Mesendoderm (in vitro differentiated cells): ENCODE measurements at regions not wholly inside any gene's neighbourhood (a gene's known extent, or its start where the extent isn't known, plus 50 kb on each side); places are given as distances from the start of the nearest gene placed in this dataset.

Experiments used
- DNase-seq: peaks from one replicate; pipeline ENCODE4 v3.0.0; 2013
- H2AK5ac ChIP-seq: 2 replicates; pipeline ENCODE4 v1.6.1; 2013; ENCODE audit warnings: low read length, inconsistent platforms
- H2BK120ac ChIP-seq: 2 replicates; pipeline ENCODE4 v1.6.1; 2013; ENCODE audit warnings: low read depth, mild to moderate bottlenecking, low read length, moderate library complexity, mixed read lengths
- H2BK15ac ChIP-seq: replicated peaks from 2 replicates; pipeline ENCODE4 v1.6.1; 2013; ENCODE audit warnings: low read depth, mild to moderate bottlenecking, moderate library complexity
- H2BK5ac ChIP-seq: 2 replicates; pipeline ENCODE4 v1.6.1; 2013; ENCODE audit warnings: low read length, inconsistent platforms
- H3K18ac ChIP-seq: 2 replicates; pipeline ENCODE4 v1.6.1; 2013; ENCODE audit warnings: mild to moderate bottlenecking, low read length, mixed read lengths
- H3K23ac ChIP-seq: one replicate; pipeline ENCODE4 v1.6.1; 2013; ENCODE audit warnings: low read length
- H3K27ac ChIP-seq: 2 replicates; pipeline ENCODE4 v1.5.1; 2013; ENCODE audit warnings: low read depth, mild to moderate bottlenecking, inconsistent platforms, low read length, moderate library complexity
- H3K27me3 ChIP-seq: 2 replicates; pipeline ENCODE4 v1.6.1; 2013; ENCODE audit warnings: low read length, control low read depth, mild to moderate bottlenecking, inconsistent platforms; ENCODE audit not compliant: insufficient read depth, poor library complexity
- H3K36me3 ChIP-seq: 2 replicates; pipeline ENCODE4 v1.6.1; 2013; ENCODE audit warnings: low read length, inconsistent platforms; ENCODE audit not compliant: control insufficient read depth, insufficient read depth
- H3K4ac ChIP-seq: one replicate; pipeline ENCODE4 v1.6.1; 2013; ENCODE audit warnings: low read depth, mild to moderate bottlenecking, low read length, moderate library complexity
- H3K4me1 ChIP-seq: 2 replicates; pipeline ENCODE4 v1.6.1; 2013; ENCODE audit warnings: low read depth, low read length, inconsistent platforms; ENCODE audit not compliant: control insufficient read depth
- H3K4me2 ChIP-seq: 2 replicates; pipeline ENCODE4 v1.6.1; 2013; ENCODE audit warnings: low read length
- H3K4me3 ChIP-seq: 2 replicates; pipeline ENCODE4 v1.5.1; 2013; ENCODE audit warnings: mild to moderate bottlenecking, low read length
- H3K56ac ChIP-seq: one replicate; pipeline ENCODE4 v1.6.1; 2013; ENCODE audit warnings: low read length
- H3K79me1 ChIP-seq: 2 replicates; pipeline ENCODE4 v1.6.1; 2013; ENCODE audit warnings: low read length, inconsistent platforms
- H3K79me2 ChIP-seq: 2 replicates; pipeline ENCODE4 v1.6.1; 2013; ENCODE audit warnings: mild to moderate bottlenecking, low read length; ENCODE audit not compliant: control insufficient read depth, insufficient read depth
- H3K9ac ChIP-seq: 2 replicates; pipeline ENCODE4 v1.6.1; 2013; ENCODE audit warnings: low read length, inconsistent platforms
- H4K5ac ChIP-seq: one replicate; pipeline ENCODE4 v1.6.1; 2013; ENCODE audit warnings: low read length
- H4K8ac ChIP-seq: one replicate; pipeline ENCODE4 v1.6.1; 2013; ENCODE audit warnings: low read depth, mild to moderate bottlenecking, control low read depth, low read length, moderate library complexity
- WGBS: extraction: QIAGEN DNeasy Blood & Tissue Kit; methylation state at CpG from one replicate; pipeline ENCODE4 v1.1.7; 2013; ENCODE audit warnings: low lambda C conversion rate, missing lambda C conversion rate; ENCODE audit not compliant: insufficient coverage; ENCODE audit errors: extremely low coverage; 5-methylcytosine and 5-hydroxymethylcytosine counted together

- WGBS, result no CpG with 5 or more reads among the region's 7 CpGs
- Histone ChIP-seq H3K27me3 (no peaks in the 10 kb centered on the region), H3K36me3 (no peaks in the 10 kb centered on the region)
These were observed 163.3 kb upstream of the RAD23B start for GRCh38 chr9:107119735-107120134.

GRCh38 chr9:107123389-107123788 lies 159.7 kb upstream of the RAD23B start:
- H4K8ac ChIP-seq, result no peak overlapping the region
- H3K56ac ChIP-seq, result no peak overlapping the region
- no peaks in the 10 kb centered on the region for H3K79me2 ChIP-seq
- H3K18ac ChIP-seq, result no peak overlapping the region
- no peak overlapping the region for H4K5ac ChIP-seq
- no peak for DNase-seq
- H3K27me3 ChIP-seq, result no peaks in the 10 kb centered on the region
- H3K23ac ChIP-seq, result no peak overlapping the region
- no peak overlapping the region for H2AK5ac ChIP-seq
- H3K27ac ChIP-seq, result no peak overlapping the region
- H3K4ac ChIP-seq, result no peak overlapping the region
- no peak overlapping the region for H2BK5ac ChIP-seq
- no peak overlapping the region for H2BK15ac ChIP-seq
- H3K36me3 ChIP-seq, result no peaks in the 10 kb centered on the region
- no peak overlapping the region for H3K9ac ChIP-seq
- peaks cover 1% of the 10 kb centered on the region for H3K4me1 ChIP-seq
- no peak overlapping the region for H3K4me3 ChIP-seq
- no peaks in the 10 kb centered on the region for H3K79me1 ChIP-seq
- H2BK120ac ChIP-seq, result no peak overlapping the region
- H3K4me2 ChIP-seq, result no peak overlapping the region

More at GRCh38 chr9:107119735-107120134, 163.3 kb upstream of the RAD23B start:
- no peaks in the 10 kb centered on the region for H3K79me2 ChIP-seq
- H3K4me2 ChIP-seq, result no peak overlapping the region
- no peak overlapping the region for H2AK5ac ChIP-seq
- H3K79me1 ChIP-seq, result no peaks in the 10 kb centered on the region
- no peak overlapping the region for H3K18ac ChIP-seq
- H3K27ac ChIP-seq, result no peak overlapping the region
- no peaks in the 10 kb centered on the region for H3K4me1 ChIP-seq
- H2BK5ac ChIP-seq, result no peak overlapping the region
- no peak overlapping the region for H4K5ac ChIP-seq
- no peak overlapping the region for H2BK120ac ChIP-seq
- H3K9ac ChIP-seq, result no peak overlapping the region
- no peak overlapping the region for H2BK15ac ChIP-seq
- H3K4me3 ChIP-seq, result no peak overlapping the region
- no peak overlapping the region for H3K23ac ChIP-seq
- H3K56ac ChIP-seq, result no peak overlapping the region
- H4K8ac ChIP-seq, result no peak overlapping the region
- H3K4ac ChIP-seq, result no peak overlapping the region
- DNase-seq, result no peak

GRCh38 chr9:107127608-107128007 lies 155.5 kb upstream of the RAD23B start:
- no peak overlapping the region for H4K8ac ChIP-seq
- no peaks in the 10 kb centered on the region for H3K79me2 ChIP-seq
- H3K4ac ChIP-seq, result no peak overlapping the region
- no peaks in the 10 kb centered on the region for H3K79me1 ChIP-seq
- no peak overlapping the region for H3K4me3 ChIP-seq
- peaks cover 4% of the 10 kb centered on the region for H3K4me1 ChIP-seq
- H3K18ac ChIP-seq, result no peak overlapping the region
- DNase-seq, result peak; percentile 78
- no peak overlapping the region for H2BK15ac ChIP-seq
- no peak overlapping the region for H4K5ac ChIP-seq
- no peak overlapping the region for H3K9ac ChIP-seq
- H3K23ac ChIP-seq, result no peak overlapping the region
- no peak overlapping the region for H2AK5ac ChIP-seq
- no peak overlapping the region for H2BK5ac ChIP-seq
- no peak overlapping the region for H3K4me2 ChIP-seq
- no peak overlapping the region for H3K56ac ChIP-seq
- H3K27ac ChIP-seq, result no peak overlapping the region
- WGBS, result no CpG with 5 or more reads among the region's 5 CpGs
- no peaks in the 10 kb centered on the region for H3K36me3 ChIP-seq
- no peak overlapping the region for H2BK120ac ChIP-seq
- H3K27me3 ChIP-seq, result no peaks in the 10 kb centered on the region

GRCh38 chr9:107131108-107131799 lies 151.8 kb upstream of the RAD23B start:
- H3K18ac ChIP-seq, result no peak overlapping the region
- H4K5ac ChIP-seq, result no peak overlapping the region
- H3K56ac ChIP-seq, result peak overlapping the region; percentile 22
- peak overlapping the region; percentile 38 for H3K27ac ChIP-seq
- H3K4me1 ChIP-seq, result peaks cover 4% of the 10 kb centered on the region
- no peak overlapping the region for H3K4me2 ChIP-seq
- H3K79me2 ChIP-seq, result no peaks in the 10 kb centered on the region
- no peaks in the 10 kb centered on the region for H3K79me1 ChIP-seq
- H3K23ac ChIP-seq, result no peak overlapping the region
- WGBS, result no CpG with 5 or more reads among the region's 5 CpGs
- no peak overlapping the region for H2AK5ac ChIP-seq
- no peak overlapping the region for H2BK15ac ChIP-seq
- H2BK120ac ChIP-seq, result no peak overlapping the region
- no peaks in the 10 kb centered on the region for H3K27me3 ChIP-seq
- H3K36me3 ChIP-seq, result no peaks in the 10 kb centered on the region
- no peak overlapping the region for H3K9ac ChIP-seq
- no peak overlapping the region for H3K4ac ChIP-seq
- no peak overlapping the region for H3K4me3 ChIP-seq
- H2BK5ac ChIP-seq, result no peak overlapping the region
- DNase-seq, result peak; percentile 52
- no peak overlapping the region for H4K8ac ChIP-seq

GRCh38 chr9:107136296-107136695 lies 146.8 kb upstream of the RAD23B start:
- Histone ChIP-seq H3K79me1 (no peaks in the 10 kb centered on the region), H3K79me2 (no peaks in the 10 kb centered on the region), H3K9ac (no peak overlapping the region), H3K27me3 (no peaks in the 10 kb centered on the region), H3K27ac (no peak overlapping the region), H3K4ac (no peak overlapping the region), H3K4me3 (no peak overlapping the region), H3K4me1 (no peaks in the 10 kb centered on the region), H3K4me2 (no peak overlapping the region), H3K56ac (no peak overlapping the region), H2BK5ac (no peak overlapping the region), H2AK5ac (no peak overlapping the region), H2BK120ac (no peak overlapping the region), H4K8ac (no peak overlapping the region), H3K18ac (no peak overlapping the region), H4K5ac (no peak overlapping the region), H3K36me3 (no peaks in the 10 kb centered on the region), H2BK15ac (no peak overlapping the region), H3K23ac (no peak overlapping the region)
- WGBS, result no CpG with 5 or more reads among the region's 2 CpGs
- DNase-seq, result no peak
